ENCODE measurements at regions not wholly inside any gene's neighbourhood (a gene's known extent, or its start where the extent isn't known, plus 50 kb on each side); places are given as distances from the start of the nearest gene placed in this dataset.
A peak's percentile ranks its signal among the peaks of the same experiment; 100 is the strongest.

GRCh38 chr4:155540698-155541097 lies 126.0 kb upstream of the GUCY1A1 start:
- Histone ChIP-seq H3K4me3 (ENCODE audit: low read length in 2 of 2) (no peak overlapping the region), H3K27ac (ENCODE audit: low read depth in 2 of 2, low read length in 2 of 2) (no peak overlapping the region), H3K9ac (ENCODE audit: low read depth in 1 of 2, low read length in 2 of 2) (no peak overlapping the region), H3K36me3 (ENCODE audit: control insufficient read depth in 2 of 2, insufficient read depth in 2 of 2, low read length in 2 of 2) (no peaks in the 10 kb centered on the region), H3K9me3 (ENCODE audit: control insufficient read depth in 2 of 2, low read length in 2 of 2) (no peaks in the 10 kb centered on the region), H3K4me1 (ENCODE audit: control insufficient read depth in 2 of 2, insufficient read depth in 2 of 2, low read length in 2 of 2) (no peaks in the 10 kb centered on the region), H3K27me3 (ENCODE audit: control insufficient read depth in 2 of 2, insufficient read depth in 2 of 2, low read length in 2 of 2) (no peaks in the 10 kb centered on the region)

- Histone ChIP-seq H3K4me3 (ENCODE audit: low read length in 2 of 2) (no peak overlapping the region), H3K9ac (ENCODE audit: low read depth in 1 of 2, low read length in 2 of 2) (no peak overlapping the region), H3K27ac (ENCODE audit: low read depth in 2 of 2, low read length in 2 of 2) (no peak overlapping the region), H3K27me3 (ENCODE audit: control insufficient read depth in 2 of 2, insufficient read depth in 2 of 2, low read length in 2 of 2) (no peaks in the 10 kb centered on the region), H3K36me3 (ENCODE audit: control insufficient read depth in 2 of 2, insufficient read depth in 2 of 2, low read length in 2 of 2) (no peaks in the 10 kb centered on the region), H3K4me1 (ENCODE audit: control insufficient read depth in 2 of 2, insufficient read depth in 2 of 2, low read length in 2 of 2) (no peaks in the 10 kb centered on the region), H3K9me3 (ENCODE audit: control insufficient read depth in 2 of 2, low read length in 2 of 2) (no peaks in the 10 kb centered on the region)
These were observed 126.9 kb upstream of the GUCY1A1 start for GRCh38 chr4:155539746-155540145.

- Histone ChIP-seq H3K27me3 (ENCODE audit: control insufficient read depth in 2 of 2, insufficient read depth in 2 of 2, low read length in 2 of 2) (no peaks in the 10 kb centered on the region), H3K4me1 (ENCODE audit: control insufficient read depth in 2 of 2, insufficient read depth in 2 of 2, low read length in 2 of 2) (peaks cover 0 to 3% of the 10 kb centered on the region in 2 donors), H3K9me3 (ENCODE audit: control insufficient read depth in 2 of 2, low read length in 2 of 2) (no peaks in the 10 kb centered on the region), H3K36me3 (ENCODE audit: control insufficient read depth in 2 of 2, insufficient read depth in 2 of 2, low read length in 2 of 2) (no peaks in the 10 kb centered on the region), H3K4me3 (ENCODE audit: low read length in 2 of 2) (no peak overlapping the region), H3K27ac (ENCODE audit: low read depth in 2 of 2, low read length in 2 of 2) (no peak overlapping the region), H3K9ac (ENCODE audit: low read depth in 1 of 2, low read length in 2 of 2) (no peak overlapping the region)
These were observed 130.7 kb upstream of the GUCY1A1 start for GRCh38 chr4:155535802-155536454.

- Histone ChIP-seq H3K4me1 (ENCODE audit: control insufficient read depth in 2 of 2, insufficient read depth in 2 of 2, low read length in 2 of 2) (peaks cover 0 to 3% of the 10 kb centered on the region in 2 donors), H3K27me3 (ENCODE audit: control insufficient read depth in 2 of 2, insufficient read depth in 2 of 2, low read length in 2 of 2) (no peaks in the 10 kb centered on the region), H3K9me3 (ENCODE audit: control insufficient read depth in 2 of 2, low read length in 2 of 2) (no peaks in the 10 kb centered on the region), H3K27ac (ENCODE audit: low read depth in 2 of 2, low read length in 2 of 2) (no peak overlapping the region), H3K36me3 (ENCODE audit: control insufficient read depth in 2 of 2, insufficient read depth in 2 of 2, low read length in 2 of 2) (no peaks in the 10 kb centered on the region), H3K4me3 (ENCODE audit: low read length in 2 of 2) (no peak overlapping the region), H3K9ac (ENCODE audit: low read depth in 1 of 2, low read length in 2 of 2) (no peak overlapping the region)
These were observed 134.1 kb upstream of the GUCY1A1 start for GRCh38 chr4:155532373-155533085.

GRCh38 chr4:155530857-155531256 lies 135.8 kb upstream of the GUCY1A1 start:
- Histone ChIP-seq H3K9ac (ENCODE audit: low read depth in 1 of 2, low read length in 2 of 2) (no peak overlapping the region), H3K27me3 (ENCODE audit: control insufficient read depth in 2 of 2, insufficient read depth in 2 of 2, low read length in 2 of 2) (no peaks in the 10 kb centered on the region)

GRCh38 chr4:155530290-155530689 lies 136.4 kb upstream of the GUCY1A1 start:
- H3K4me1 ChIP-seq (ENCODE audit: control insufficient read depth in 2 of 2, insufficient read depth in 2 of 2, low read length in 2 of 2): peaks cover 0 to 3% of the 10 kb centered on the region in 2 donors
- no peak overlapping the region for H3K27ac ChIP-seq (ENCODE audit: low read depth in 2 of 2, low read length in 2 of 2)
- no peak overlapping the region for H3K4me3 ChIP-seq (ENCODE audit: low read length in 2 of 2)
- H3K9me3 ChIP-seq (ENCODE audit: control insufficient read depth in 2 of 2, low read length in 2 of 2): no peaks in the 10 kb centered on the region
- no peaks in the 10 kb centered on the region for H3K27me3 ChIP-seq (ENCODE audit: control insufficient read depth in 2 of 2, insufficient read depth in 2 of 2, low read length in 2 of 2)
- H3K9ac ChIP-seq (ENCODE audit: low read depth in 1 of 2, low read length in 2 of 2): no peak overlapping the region
- H3K36me3 ChIP-seq (ENCODE audit: control insufficient read depth in 2 of 2, insufficient read depth in 2 of 2, low read length in 2 of 2): no peaks in the 10 kb centered on the region

More at GRCh38 chr4:155530857-155531256, 135.8 kb upstream of the GUCY1A1 start:
- Histone ChIP-seq H3K27ac (ENCODE audit: low read depth in 2 of 2, low read length in 2 of 2) (no peak overlapping the region), H3K9me3 (ENCODE audit: control insufficient read depth in 2 of 2, low read length in 2 of 2) (no peaks in the 10 kb centered on the region), H3K36me3 (ENCODE audit: control insufficient read depth in 2 of 2, insufficient read depth in 2 of 2, low read length in 2 of 2) (no peaks in the 10 kb centered on the region), H3K4me3 (ENCODE audit: low read length in 2 of 2) (no peak overlapping the region), H3K4me1 (ENCODE audit: control insufficient read depth in 2 of 2, insufficient read depth in 2 of 2, low read length in 2 of 2) (peaks cover 0 to 3% of the 10 kb centered on the region in 2 donors)

- Histone ChIP-seq H3K4me3 (ENCODE audit: low read length in 2 of 2) (no peak overlapping the region), H3K27me3 (ENCODE audit: control insufficient read depth in 2 of 2, insufficient read depth in 2 of 2, low read length in 2 of 2) (no peaks in the 10 kb centered on the region), H3K4me1 (ENCODE audit: control insufficient read depth in 2 of 2, insufficient read depth in 2 of 2, low read length in 2 of 2) (peaks cover 0 to 3% of the 10 kb centered on the region in 2 donors), H3K9ac (ENCODE audit: low read depth in 1 of 2, low read length in 2 of 2) (no peak overlapping the region), H3K27ac (ENCODE audit: low read depth in 2 of 2, low read length in 2 of 2) (no peak overlapping the region), H3K9me3 (ENCODE audit: control insufficient read depth in 2 of 2, low read length in 2 of 2) (no peaks in the 10 kb centered on the region), H3K36me3 (ENCODE audit: control insufficient read depth in 2 of 2, insufficient read depth in 2 of 2, low read length in 2 of 2) (no peaks in the 10 kb centered on the region)
These were observed 136.9 kb upstream of the GUCY1A1 start for GRCh38 chr4:155529716-155530115.

- no peak overlapping the region for H3K4me3 ChIP-seq (ENCODE audit: low read length in 2 of 2)
- H3K9ac ChIP-seq (ENCODE audit: low read depth in 1 of 2, low read length in 2 of 2): no peak overlapping the region
- H3K27me3 ChIP-seq (ENCODE audit: control insufficient read depth in 2 of 2, insufficient read depth in 2 of 2, low read length in 2 of 2): no peaks in the 10 kb centered on the region
- no peak overlapping the region for H3K27ac ChIP-seq (ENCODE audit: low read depth in 2 of 2, low read length in 2 of 2)
- peaks cover 0 to 3% of the 10 kb centered on the region in 2 donors for H3K4me1 ChIP-seq (ENCODE audit: control insufficient read depth in 2 of 2, insufficient read depth in 2 of 2, low read length in 2 of 2)
- H3K36me3 ChIP-seq (ENCODE audit: control insufficient read depth in 2 of 2, insufficient read depth in 2 of 2, low read length in 2 of 2): no peaks in the 10 kb centered on the region
- H3K9me3 ChIP-seq (ENCODE audit: control insufficient read depth in 2 of 2, low read length in 2 of 2): no peaks in the 10 kb centered on the region
These were observed 137.4 kb upstream of the GUCY1A1 start for GRCh38 chr4:155529272-155529671.

GRCh38 chr4:155526452-155527169 lies 140.0 kb upstream of the GUCY1A1 start:
- no peaks in the 10 kb centered on the region for H3K4me1 ChIP-seq (ENCODE audit: control insufficient read depth in 2 of 2, insufficient read depth in 2 of 2, low read length in 2 of 2)
- no peak overlapping the region for H3K4me3 ChIP-seq (ENCODE audit: low read length in 2 of 2)
- H3K9me3 ChIP-seq (ENCODE audit: control insufficient read depth in 2 of 2, low read length in 2 of 2): no peaks in the 10 kb centered on the region
- no peaks in the 10 kb centered on the region for H3K36me3 ChIP-seq (ENCODE audit: control insufficient read depth in 2 of 2, insufficient read depth in 2 of 2, low read length in 2 of 2)
- H3K9ac ChIP-seq (ENCODE audit: low read depth in 1 of 2, low read length in 2 of 2): no peak overlapping the region
- no peaks in the 10 kb centered on the region for H3K27me3 ChIP-seq (ENCODE audit: control insufficient read depth in 2 of 2, insufficient read depth in 2 of 2, low read length in 2 of 2)
- peak overlapping the region in 1 of 2 donors; percentile 4 for H3K27ac ChIP-seq (ENCODE audit: low read depth in 2 of 2, low read length in 2 of 2)

- no peaks in the 10 kb centered on the region for H3K27me3 ChIP-seq (ENCODE audit: control insufficient read depth in 2 of 2, insufficient read depth in 2 of 2, low read length in 2 of 2)
- no peak overlapping the region for H3K9ac ChIP-seq (ENCODE audit: low read depth in 1 of 2, low read length in 2 of 2)
- no peaks in the 10 kb centered on the region for H3K4me1 ChIP-seq (ENCODE audit: control insufficient read depth in 2 of 2, insufficient read depth in 2 of 2, low read length in 2 of 2)
- H3K4me3 ChIP-seq (ENCODE audit: low read length in 2 of 2): no peak overlapping the region
- peaks cover 3% of the 10 kb centered on the region in 2 donors for H3K9me3 ChIP-seq (ENCODE audit: control insufficient read depth in 2 of 2, low read length in 2 of 2)
- no peak overlapping the region for H3K27ac ChIP-seq (ENCODE audit: low read depth in 2 of 2, low read length in 2 of 2)
- H3K36me3 ChIP-seq (ENCODE audit: control insufficient read depth in 2 of 2, insufficient read depth in 2 of 2, low read length in 2 of 2): no peaks in the 10 kb centered on the region
These were observed 141.7 kb upstream of the GUCY1A1 start for GRCh38 chr4:155524926-155525455.

All from mucosa of rectum (tissue), 2 donors.